Natural killer cell (primary cell): ENCODE measurements at regions not wholly inside any gene's neighbourhood (a gene's known extent, or its start where the extent isn't known, plus 50 kb on each side); places are given as distances from the start of the nearest gene placed in this dataset.

ENCODE experiments used
- ATAC-seq, 3 donors: fragments of 150-1000 bp in 2 of 3; fragments of 200-7000 bp in 1 of 3; cut with Tn5 transposase; 1 replicate in 1 of 3; 2 replicates in 2 of 3; pipeline ENCODE4 v1.10.0; 2021; ENCODE audit warnings: mild to moderate bottlenecking in 2 of 3, moderate library complexity in 2 of 3
- DNase-seq, 2 donors: peaks; one replicate each; pipeline versions ENCODE4 v3.0.0 to v3.0.0-alpha.2; 2013 to 2021; ENCODE audit warnings: mixed read lengths in 1 of 2
- H3K27ac ChIP-seq: one replicate; pipeline ENCODE4 v1.5.1; 2013; ENCODE audit warnings: mild to moderate bottlenecking, low read length
- H3K27me3 ChIP-seq: one replicate; pipeline ENCODE4 v1.6.1; 2013; ENCODE audit warnings: low read length; ENCODE audit not compliant: control insufficient read depth, insufficient read depth
- H3K36me3 ChIP-seq: one replicate; pipeline ENCODE4 v1.6.1; 2013; ENCODE audit warnings: low read length; ENCODE audit not compliant: control insufficient read depth, insufficient read depth
- H3K4me1 ChIP-seq: one replicate; pipeline ENCODE4 v1.6.1; 2013; ENCODE audit warnings: low read length; ENCODE audit not compliant: control insufficient read depth, insufficient read depth
- H3K4me3 ChIP-seq: one replicate; pipeline ENCODE4 v1.5.1; 2013; ENCODE audit warnings: low read length
- H3K9me3 ChIP-seq: one replicate; pipeline ENCODE4 v1.6.1; 2013; ENCODE audit warnings: low read length; ENCODE audit not compliant: control insufficient read depth, insufficient read depth
- H3K27ac Mint-ChIP-seq, 2 donors: one replicate each; pipeline ENCODE4 v1.8.0; 2022; ENCODE audit warnings: mild to moderate bottlenecking in 2 of 2, mixed read lengths in 2 of 2, moderate library complexity in 1 of 2
- H3K27me3 Mint-ChIP-seq, 2 donors: one replicate each; pipeline ENCODE4 v1.8.0; 2022; ENCODE audit warnings: low read depth in 2 of 2, mixed read lengths in 2 of 2
- H3K36me3 Mint-ChIP-seq: one replicate; pipeline ENCODE4 v1.8.0; 2022; ENCODE audit warnings: mixed read lengths
- H3K4me1 Mint-ChIP-seq, 2 donors: one replicate each; pipeline ENCODE4 v1.8.0; 2022; ENCODE audit warnings: mixed read lengths in 2 of 2
- H3K4me3 Mint-ChIP-seq: one replicate; pipeline ENCODE4 v1.8.0; 2022; ENCODE audit warnings: mild to moderate bottlenecking, moderate library complexity, mixed read lengths
- H3K9me3 Mint-ChIP-seq, 2 donors: one replicate each; pipeline ENCODE4 v1.8.0; 2022; ENCODE audit warnings: mixed read lengths in 2 of 2
- CTCF ChIP-seq: fragments of 200-600 bp; IDR thresholded peaks from one replicate; pipeline ENCODE4 v1.8.0; 2022; ENCODE audit warnings: antibody characterized with exemption
- WGBS: methylation state at CpG from one replicate; pipeline ENCODE4 v1.1.7; 2013; ENCODE audit warnings: missing lambda C conversion rate; ENCODE audit not compliant: insufficient coverage; 5-methylcytosine and 5-hydroxymethylcytosine counted together
- intact Hi-C: fragments of 100-400 bp; cut with micrococcal nuclease; formaldehyde crosslinking; loops from one replicate; pipeline ENCODE4 v1.14.2; 2022

GRCh38 chr2:45272549-45273265 is 263.5 kb upstream of the SIX2 start:
- H3K4me1 Mint-ChIP-seq, result no peaks in the 10 kb centered on the region
- no peak for TF ChIP-seq CTCF

GRCh38 chr2:45269149-45269793 is 260.0 kb upstream of the SIX2 start:
- 90% methylated on average over 6 of the region's 7 CpGs for WGBS
- no peaks in the 10 kb centered on the region for H3K27me3 ChIP-seq
- H3K27ac ChIP-seq, result no peak overlapping the region
- H3K4me1 ChIP-seq, result no peaks in the 10 kb centered on the region
- ATAC-seq (no peak), DNase-seq (no peak)
- H3K4me3 Mint-ChIP-seq, result no peak overlapping the region
- H3K27me3 Mint-ChIP-seq, result peaks cover 0 to 39% of the 10 kb centered on the region in 2 donors
- H3K27ac Mint-ChIP-seq, result no peak overlapping the region
- intact Hi-C loops, result no loop called here
- H3K9me3 ChIP-seq, result no peaks in the 10 kb centered on the region
- no peaks in the 10 kb centered on the region for H3K36me3 Mint-ChIP-seq
- no peaks in the 10 kb centered on the region for H3K36me3 ChIP-seq
- H3K4me3 ChIP-seq, result no peak overlapping the region
- H3K4me1 Mint-ChIP-seq, result no peaks in the 10 kb centered on the region
- no peaks in the 10 kb centered on the region for H3K9me3 Mint-ChIP-seq
- TF ChIP-seq CTCF, result no peak

More at GRCh38 chr2:45272549-45273265, 263.5 kb upstream of the SIX2 start:
- Histone ChIP-seq H3K9me3 (no peaks in the 10 kb centered on the region), H3K27me3 (no peaks in the 10 kb centered on the region), H3K4me3 (no peak overlapping the region), H3K36me3 (no peaks in the 10 kb centered on the region), H3K27ac (no peak overlapping the region), H3K4me1 (no peaks in the 10 kb centered on the region)
- no peak overlapping the region for H3K4me3 Mint-ChIP-seq
- no peak for DNase-seq
- no peaks in the 10 kb centered on the region for H3K9me3 Mint-ChIP-seq
- no peak overlapping the region for H3K27ac Mint-ChIP-seq
- 100% methylated on average over 1 of the region's 2 CpGs for WGBS
- intact Hi-C loops, result no loop called here
- no peak for ATAC-seq
- peaks cover 0 to 27% of the 10 kb centered on the region in 2 donors for H3K27me3 Mint-ChIP-seq
- H3K36me3 Mint-ChIP-seq, result no peaks in the 10 kb centered on the region

- Mint-ChIP-seq H3K36me3 (no peaks in the 10 kb centered on the region), H3K4me3 (no peak overlapping the region), H3K9me3 (no peaks in the 10 kb centered on the region), H3K4me1 (no peaks in the 10 kb centered on the region), H3K27me3 (peaks cover 3 to 45% of the 10 kb centered on the region in 2 donors), H3K27ac (no peak overlapping the region)
- ATAC-seq, result no peak
- no peak for DNase-seq
- H3K27me3 ChIP-seq, result no peaks in the 10 kb centered on the region
- WGBS, result 92% methylated on average over 3 of the region's 3 CpGs
- TF ChIP-seq CTCF, result no peak
- no peak overlapping the region for H3K4me3 ChIP-seq
- intact Hi-C loops, result no loop called here
- no peaks in the 10 kb centered on the region for H3K36me3 ChIP-seq
- H3K27ac ChIP-seq, result no peak overlapping the region
- no peaks in the 10 kb centered on the region for H3K9me3 ChIP-seq
- no peaks in the 10 kb centered on the region for H3K4me1 ChIP-seq
Measured at GRCh38 chr2:45268631-45269030, 259.4 kb upstream of the SIX2 start.
